Stimulated activated CD4-positive, alpha-beta T cell treated with anti-CD3 and anti-CD28 coated beads, Interleukin-1b, Interleukin-23, amount 100 ng/mL, for 48 hours (primary cell): ENCODE measurements at regions not wholly inside any gene's neighbourhood (a gene's known extent, or its start where the extent isn't known, plus 50 kb on each side); places are given as distances from the start of the nearest gene placed in this dataset.

Source experiments
- DNase-seq: peaks from one replicate; pipeline ENCODE4 v3.0.0-alpha.2; 2020

DNA sequence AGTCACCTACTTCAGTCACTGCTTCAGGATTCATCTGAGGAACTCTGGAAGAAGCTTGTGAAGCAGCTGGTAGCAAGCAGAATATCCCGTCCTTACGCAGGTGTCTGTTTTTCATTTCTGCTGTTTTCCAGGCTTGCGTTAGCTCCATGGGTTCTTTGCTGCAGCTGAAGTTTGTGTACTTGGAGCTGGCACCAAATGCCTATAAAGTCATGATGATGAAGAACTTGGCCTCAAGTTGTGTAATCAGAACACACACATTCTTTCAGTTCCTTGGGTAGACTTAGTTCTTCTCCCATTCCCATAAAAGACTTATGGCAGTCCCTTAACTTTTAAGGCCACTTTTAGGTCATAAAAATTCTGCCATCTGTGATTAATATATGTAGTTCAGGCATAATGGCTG lies 116.7 kb downstream of the LRRC70 start:
- no peak for DNase-seq

DNA sequence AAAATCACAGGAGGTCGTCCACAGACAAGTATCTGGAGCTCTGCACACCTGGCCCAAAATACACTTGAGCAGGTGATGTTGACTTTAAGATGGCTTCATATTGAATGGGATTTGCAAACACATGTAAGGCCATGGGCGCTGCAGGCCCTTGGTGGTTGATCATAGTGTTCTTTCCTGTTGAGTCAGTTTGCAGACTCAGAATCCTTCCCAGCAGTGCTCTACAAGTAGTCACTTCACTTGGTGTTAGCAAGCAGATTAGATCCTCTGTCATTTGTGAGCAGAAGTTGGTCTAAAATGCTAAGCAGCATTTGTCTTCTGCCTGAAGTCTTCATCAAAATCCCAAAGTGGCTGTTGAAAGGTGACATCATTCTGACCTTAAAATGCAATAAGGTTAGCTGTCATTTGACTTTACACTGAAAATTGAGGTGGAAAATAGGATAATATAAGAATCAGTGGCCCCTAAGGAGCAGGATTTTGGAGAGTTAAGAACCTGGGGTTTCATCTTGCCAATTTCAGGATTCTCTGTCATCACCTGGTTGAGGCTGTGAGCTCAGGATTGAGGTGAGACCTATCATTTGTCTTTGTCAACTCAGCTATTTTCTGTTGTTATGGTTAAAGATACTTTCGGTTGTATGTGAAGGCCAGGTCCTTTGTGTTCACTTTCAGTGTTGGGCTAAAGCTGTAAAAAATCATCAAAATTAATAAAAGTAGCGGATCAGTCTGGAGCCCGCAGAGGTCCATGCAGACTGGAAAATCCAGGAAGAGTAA lies 114.5 kb downstream of the LRRC70 start:
- no peak for DNase-seq

DNA sequence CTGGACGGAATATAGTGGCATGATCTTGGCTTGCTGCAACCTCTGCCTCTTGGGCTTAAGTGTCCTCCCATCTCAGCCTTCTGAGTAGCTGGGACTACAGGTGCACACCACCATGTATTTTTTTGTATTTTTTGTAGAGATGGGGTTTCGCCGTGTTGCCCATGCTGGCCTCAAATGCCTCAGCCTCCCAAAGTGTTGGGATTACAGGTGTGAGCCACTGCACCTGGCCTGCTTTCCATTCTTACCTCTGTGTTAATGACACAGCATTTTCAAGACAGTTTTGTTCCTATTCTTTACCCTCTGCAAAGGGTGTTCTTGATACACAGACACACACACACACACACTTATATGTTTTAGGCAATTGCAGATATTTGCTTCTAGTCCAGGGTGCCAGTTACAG lies 113.3 kb downstream of the LRRC70 start:
- DNase-seq, result no peak

DNA sequence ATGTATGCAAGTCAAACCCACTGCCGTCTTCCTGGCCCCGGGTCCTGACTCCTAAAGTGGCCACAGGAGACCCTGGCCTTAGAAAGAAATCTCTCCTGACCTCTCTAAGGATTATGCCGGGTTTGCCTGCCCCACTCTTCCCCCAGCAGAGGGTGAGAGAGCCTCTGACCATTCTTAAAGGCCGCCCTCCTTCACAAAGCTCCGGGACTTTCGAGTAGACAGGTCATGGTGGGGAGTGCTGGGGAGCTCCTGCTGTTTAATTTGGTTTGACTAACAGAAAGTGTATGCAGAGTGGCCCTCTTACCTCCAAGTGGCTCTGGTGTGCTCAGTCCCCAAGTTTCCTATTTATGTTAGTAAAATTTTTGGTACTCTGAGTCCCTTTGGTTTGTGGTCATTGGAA lies 111.8 kb downstream of the LRRC70 start:
- no peak for DNase-seq

DNA sequence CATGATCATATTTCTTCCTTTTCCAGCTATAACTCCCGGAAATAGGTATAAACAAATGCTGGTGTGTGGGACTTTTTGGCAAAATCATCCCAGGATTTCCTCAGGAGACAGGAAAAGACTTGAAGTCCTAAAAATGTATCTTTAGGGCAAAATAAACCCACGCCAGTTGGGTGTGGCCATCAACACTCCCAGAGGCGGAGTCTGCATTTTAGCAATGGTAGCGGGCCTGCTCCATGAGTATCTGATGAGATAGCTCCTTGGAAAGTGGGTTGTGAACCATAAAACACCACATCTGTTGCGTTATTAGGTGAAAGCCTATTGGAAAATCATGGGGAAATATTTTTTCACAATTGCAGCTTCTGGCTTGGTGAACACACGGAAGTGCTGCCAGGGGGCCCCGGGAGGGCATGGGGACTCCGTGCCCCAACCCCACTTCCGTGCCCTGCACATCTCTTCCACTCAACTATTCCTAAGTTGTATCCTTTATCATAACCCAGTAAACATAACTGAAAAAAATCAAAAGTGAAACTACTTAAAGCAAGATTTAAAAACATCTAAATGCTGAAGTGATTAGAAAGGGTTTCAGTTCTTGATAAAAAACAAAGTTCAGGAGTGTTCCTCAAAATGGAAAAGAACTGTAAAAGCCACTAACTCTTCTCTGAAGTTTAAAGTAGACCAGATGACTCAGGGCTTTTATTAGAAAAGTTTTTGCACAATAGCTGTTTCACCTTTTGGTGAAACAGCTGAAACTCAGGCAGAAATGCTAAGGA lies 111.2 kb downstream of the LRRC70 start:
- no peak for DNase-seq

GRCh38 chr5:62686692-62687091 lies 108.1 kb downstream of the LRRC70 start:
- no peak for DNase-seq

- no peak for DNase-seq
Observed at GRCh38 chr5:62685221-62685620, 106.6 kb downstream of the LRRC70 start.

DNA sequence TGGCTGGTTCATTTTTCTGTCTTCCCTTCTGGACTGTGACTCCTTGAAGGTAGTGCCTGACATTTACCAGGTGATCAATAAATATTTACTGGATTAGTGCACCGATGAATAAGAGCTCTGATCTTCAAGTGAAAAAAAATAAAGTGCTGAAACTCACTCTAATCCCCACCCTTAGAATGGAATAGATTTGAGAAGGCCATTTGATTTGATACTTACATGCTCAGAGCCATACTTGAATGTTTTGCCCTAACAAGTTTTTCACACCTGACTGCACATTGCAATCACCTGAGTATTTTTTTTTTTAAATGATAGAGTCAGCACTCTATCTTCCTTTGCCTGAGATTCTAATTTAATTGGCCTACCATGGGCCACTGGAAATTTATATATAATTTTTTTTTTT lies 105.7 kb downstream of the LRRC70 start:
- no peak for DNase-seq

DNA sequence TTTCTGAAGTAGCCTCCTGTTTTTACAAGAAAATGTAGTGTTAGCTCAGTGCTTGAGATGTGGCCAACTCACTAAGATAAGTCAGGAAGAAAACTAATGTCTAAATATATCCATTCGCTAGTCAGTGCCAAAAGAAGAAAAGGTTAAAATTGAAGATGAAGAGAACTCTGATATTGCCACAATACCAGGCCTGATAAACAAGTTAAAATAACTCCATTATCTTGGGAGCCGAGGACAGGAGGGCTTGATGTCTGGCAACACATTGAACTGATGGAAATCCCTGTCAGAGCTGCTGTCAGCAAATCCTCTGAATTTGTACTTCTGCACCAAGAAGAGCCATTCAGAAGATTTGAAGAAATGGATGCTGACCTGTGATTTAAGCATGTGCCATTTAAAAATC lies 103.4 kb downstream of the LRRC70 start:
- no peak for DNase-seq

GRCh38 chr5:62681117-62681850 lies 102.7 kb downstream of the LRRC70 start:
- no peak for DNase-seq

DNA sequence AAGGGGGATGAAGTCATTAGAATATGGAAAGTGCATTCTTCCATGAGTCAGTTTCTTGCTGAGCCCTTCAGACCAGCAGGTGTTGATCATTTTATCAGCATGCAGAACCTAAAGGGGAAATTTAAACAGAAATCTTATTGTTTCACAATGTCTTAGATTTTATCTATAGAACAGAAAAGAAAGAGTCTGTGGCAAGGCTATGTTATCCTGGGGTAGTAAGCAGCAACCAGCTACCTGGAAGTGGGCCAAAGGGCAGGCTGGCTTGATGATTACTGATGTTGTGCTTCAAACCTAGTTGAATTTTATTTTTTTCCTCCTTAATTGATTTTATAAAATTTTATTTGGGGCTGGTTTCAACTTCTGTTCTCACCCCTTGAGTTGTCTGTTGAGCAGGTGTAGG lies 101.5 kb downstream of the LRRC70 start:
- DNase-seq, result no peak
